K562 (cell line): ENCODE measurements at regions not wholly inside any gene's neighbourhood (a gene's known extent, or its start where the extent isn't known, plus 50 kb on each side); places are given as distances from the start of the nearest gene placed in this dataset.

Source experiments
- ATAC-seq: fragments of 200-7000 bp; cut with Tn5 transposase; 3 replicates; pipeline ENCODE4 v1.9.1; 2020; ENCODE audit warnings: moderate library complexity
- BruUV-seq: library from RNA; stranded (reverse); fragments of 400-500 nt; replicated peaks from 2 replicates; lab custom pipeline; 2021; lab: Mats Ljungman, UMichigan
- CTCF ChIA-PET: fragments of 300-600 bp; formaldehyde crosslinking; extraction: SDS; loops from one replicate; lab custom pipeline; 2021; ENCODE audit warnings: low intra/inter-chr PET ratio; lab: Yijun Ruan, JAX
- POLR2A ChIA-PET: fragments of 300-600, 350-650 bp; sonication (Branson Sonifier 250); formaldehyde crosslinking; extraction: SDS; loops from one replicate; lab custom pipeline; 2021; ENCODE audit warnings: antibody characterized with exemption, inconsistent platforms; lab: Yijun Ruan, JAX
- DNase-seq, 4 experiments: peaks; one replicate each; pipeline versions ENCODE4 v3.0.0 to v3.0.0-alpha.2; 2011 to 2018; ENCODE audit warnings: low spot score in 3 of 4, mixed read lengths in 3 of 4; ENCODE audit errors: extremely low read depth in 1 of 4
- FAIRE-seq: peaks from 2 replicates; lab custom pipeline; 2011; peaks lifted over from hg19 to GRCh38; lab: Jason Lieb, UNC
- H2AFZ ChIP-seq: 2 replicates; pipeline ENCODE4 v1.6.0; 2011; ENCODE audit warnings: low read depth, low read length, control low read depth, inconsistent platforms
- H3K27ac ChIP-seq: fragments of 200-600 bp; 3 replicates; pipeline ENCODE4 v1.8.0; 2011; ENCODE audit warnings: low read depth, mild to moderate bottlenecking, control low read depth, inconsistent platforms, low read length, moderate library complexity, mixed read lengths; ENCODE audit errors: extremely low read depth
- H3K27me3 ChIP-seq, 2 experiments: fragments of 300-600 bp in 1 of 2; 2 replicates in 1 of 2; 3 replicates in 1 of 2; pipeline versions ENCODE4 v1.6.0 to v1.8.0; 2011; ENCODE audit warnings: inconsistent platforms in 2 of 2, low read length in 2 of 2, mild to moderate bottlenecking in 1 of 2, mixed read lengths in 1 of 2, moderate library complexity in 1 of 2; ENCODE audit not compliant: control insufficient read depth in 2 of 2, insufficient read depth in 2 of 2
- H3K36me3 ChIP-seq: fragments of 300-600 bp; 3 replicates; pipeline ENCODE4 v1.8.0; 2011; ENCODE audit warnings: mild to moderate bottlenecking, low read length, inconsistent platforms; ENCODE audit not compliant: control insufficient read depth, insufficient read depth
- H3K4me1 ChIP-seq, 2 experiments: fragments of 200-600 bp in 1 of 2; replicated peaks in 1 of 2; 2 replicates in 1 of 2; 3 replicates in 1 of 2; pipeline versions ENCODE4 v1.5.1 to v1.8.0; 2011; ENCODE audit warnings: inconsistent platforms in 2 of 2, low read length in 2 of 2, mild to moderate bottlenecking in 1 of 2, mixed read lengths in 1 of 2, moderate library complexity in 1 of 2; ENCODE audit not compliant: control insufficient read depth in 2 of 2, insufficient read depth in 2 of 2
- H3K4me2 ChIP-seq: 2 replicates; pipeline ENCODE4 v1.6.1; 2011; ENCODE audit warnings: low read length, control low read depth, inconsistent platforms, mixed read lengths; ENCODE audit not compliant: insufficient read depth
- H3K4me3 ChIP-seq: fragments of 200-600 bp; sonication (generic), shearing (Covaris generic); 2 replicates; pipeline ENCODE4 v1.5.1; 2016; ENCODE audit warnings: control low read depth, inconsistent platforms
- H3K79me2 ChIP-seq: fragments of 200-600 bp; 3 replicates; pipeline ENCODE4 v1.8.0; 2011; ENCODE audit warnings: low read length, inconsistent platforms; ENCODE audit not compliant: control insufficient read depth, insufficient read depth
- H3K9ac ChIP-seq, 2 experiments: 2 replicates each; pipeline versions ENCODE4 v1.6.0 to v1.6.1; 2011; ENCODE audit warnings: low read depth in 2 of 2, low read length in 2 of 2, control low read depth in 1 of 2, inconsistent platforms in 1 of 2, mild to moderate bottlenecking in 1 of 2, mixed read lengths in 1 of 2; ENCODE audit not compliant: insufficient read depth in 1 of 2
- H3K9me1 ChIP-seq: one replicate; pipeline ENCODE4 v1.6.0; 2011; ENCODE audit warnings: inconsistent platforms, mild to moderate bottlenecking, low read length, moderate library complexity; ENCODE audit not compliant: control insufficient read depth, insufficient read depth
- H3K9me3 ChIP-seq: replicated peaks from 2 replicates; pipeline ENCODE4 v1.5.1; 2011; ENCODE audit warnings: low read depth, low read length, inconsistent platforms; ENCODE audit not compliant: control insufficient read depth, insufficient read depth
- H4K20me1 ChIP-seq: replicated peaks from 2 replicates; pipeline ENCODE4 v1.6.1; 2011; ENCODE audit warnings: low read length, inconsistent platforms, mixed read lengths; ENCODE audit not compliant: control insufficient read depth, insufficient read depth
- KLF13 ChIP-seq: fragments of 450-650 bp; IDR thresholded peaks from 2 replicates; pipeline ENCODE4 v1.6.1; 2016; ENCODE audit warnings: missing genetic modification characterization, low read depth, mild to moderate bottlenecking, missing compliant biosample characterization, moderate library complexity, borderline replicate concordance
- REST ChIP-seq, 2 experiments: fragments of 450-650 bp; formaldehyde crosslinking in 1 of 2; IDR thresholded peaks; 2 replicates each; pipeline versions ENCODE4 v1.4.0 to v1.6.1; 2014 to 2020; ENCODE audit warnings: mild to moderate bottlenecking in 2 of 2, borderline replicate concordance in 1 of 2, low read depth in 1 of 2
- WGBS: fragments of 100-300 bp; shearing (Covaris generic); methylation state at CpG from one replicate; pipeline ENCODE4 v1.1.6; 2016; ENCODE audit warnings: low coverage, mixed read lengths; ENCODE audit not compliant: insufficient coverage; ENCODE audit errors: missing lambda C conversion rate; 5-methylcytosine and 5-hydroxymethylcytosine counted together
- in situ Hi-C: fragments of 300-500 bp; cut with MboI; formaldehyde crosslinking; loops from 4 replicates; pipeline ENCODE4 v1.15.0; 2018; ENCODE audit warnings: inconsistent platforms, mixed read lengths
- intact Hi-C: fragments of 100-400 bp; cut with micrococcal nuclease; formaldehyde crosslinking; loops from 2 replicates; pipeline ENCODE4 v1.14.2; 2022

- TF ChIP-seq REST (IDR thresholded peaks at IDR 0.05; ENCODE audit: borderline replicate concordance) (peak; percentile 64), REST (CRISPR knock-in tag; IDR thresholded peaks at IDR 0.05; ENCODE audit: low read depth) (no peak)
Measured at GRCh38 chr16:48850097-48850770, 240.3 kb upstream of the N4BP1 start (continued).

GRCh38 chr16:48846277-48846676, 236.3 kb upstream of the N4BP1 start:
- CTCF ChIA-PET = no interaction called here
- H3K4me1 ChIP-seq = no peaks in the 10 kb centered on the region
- no peak overlapping the region for H2AFZ ChIP-seq
- no peak overlapping the region for H3K4me3 ChIP-seq
- FAIRE-seq (no peak), DNase-seq (no peak), ATAC-seq (no peak)
- no TSS peak for BruUV-seq
- WGBS = 4% methylated on average over 2 of the region's 2 CpGs
- in situ Hi-C loops = no loop called here
- no peaks in the 10 kb centered on the region for H3K9me1 ChIP-seq
- no peak overlapping the region for H3K27ac ChIP-seq
- no peak overlapping the region for H3K9ac ChIP-seq
- no peaks in the 10 kb centered on the region for H4K20me1 ChIP-seq
- no peaks in the 10 kb centered on the region for H3K9me3 ChIP-seq
- no peaks in the 10 kb centered on the region for H3K27me3 ChIP-seq
- H3K4me2 ChIP-seq = no peak overlapping the region
- no peaks in the 10 kb centered on the region for H3K79me2 ChIP-seq
- H3K36me3 ChIP-seq = no peaks in the 10 kb centered on the region
- POLR2A ChIA-PET = no interaction called here
- no peak for TF ChIP-seq KLF13 (tag)
- intact Hi-C loops = no loop called here
